ENCODE measurements at regions not wholly inside any gene's neighbourhood (a gene's known extent, or its start where the extent isn't known, plus 50 kb on each side); places are given as distances from the start of the nearest gene placed in this dataset.
"Not testable (repeated sequence)": the region's sequence is repeated elsewhere in the genome, so short reads cannot be mapped to it uniquely, and the experiment has no call there.

DNA sequence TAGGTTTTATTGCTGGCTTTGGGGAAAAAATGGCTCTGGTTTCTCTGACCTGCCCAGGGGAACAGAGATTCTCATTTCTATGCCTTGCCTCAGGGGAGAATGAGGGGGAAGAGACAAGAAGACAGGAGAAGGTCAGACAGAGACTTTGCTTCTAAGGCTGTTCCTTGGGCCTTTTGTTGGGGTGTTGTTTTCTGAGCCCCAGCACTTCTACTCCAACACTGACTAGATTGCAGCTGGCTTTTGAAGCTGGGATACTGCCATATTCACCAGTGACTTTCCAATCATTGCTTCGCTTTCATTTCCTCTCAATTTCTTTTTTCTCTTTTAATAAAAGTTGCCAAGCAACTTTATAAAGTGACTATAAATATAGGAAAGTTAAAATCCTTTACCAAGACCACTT lies 143.2 kb upstream of the ARHGEF26 start:
- DNase-seq (ENCODE audit: low read depth), result no peak

- no peak for DNase-seq (ENCODE audit: low read depth)
Measured at GRCh38 chr3:153979418-153980251, 141.6 kb upstream of the ARHGEF26 start.

DNA sequence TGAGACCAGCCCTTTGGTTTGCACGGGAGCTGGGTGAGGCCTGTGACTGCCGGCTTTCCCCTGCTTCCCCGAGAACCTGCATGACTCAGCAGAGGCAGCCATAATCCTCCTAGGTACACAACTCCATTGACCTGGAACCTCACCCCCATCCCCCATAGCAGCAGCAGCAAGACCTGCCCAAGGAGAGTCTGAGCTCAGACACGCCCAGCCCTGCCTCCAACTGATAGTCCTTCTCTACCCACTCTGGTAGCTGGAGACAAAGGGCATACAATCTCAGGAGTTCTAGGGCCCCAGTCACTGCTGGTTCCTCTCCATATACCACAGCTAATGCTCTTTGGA lies 141.0 kb upstream of the ARHGEF26 start:
- DNase-seq (ENCODE audit: low read depth), result no peak

- not testable (repeated sequence) for DNase-seq (ENCODE audit: low read depth)
Measured at GRCh38 chr3:153997364-153997763, 123.8 kb upstream of the ARHGEF26 start.

DNA sequence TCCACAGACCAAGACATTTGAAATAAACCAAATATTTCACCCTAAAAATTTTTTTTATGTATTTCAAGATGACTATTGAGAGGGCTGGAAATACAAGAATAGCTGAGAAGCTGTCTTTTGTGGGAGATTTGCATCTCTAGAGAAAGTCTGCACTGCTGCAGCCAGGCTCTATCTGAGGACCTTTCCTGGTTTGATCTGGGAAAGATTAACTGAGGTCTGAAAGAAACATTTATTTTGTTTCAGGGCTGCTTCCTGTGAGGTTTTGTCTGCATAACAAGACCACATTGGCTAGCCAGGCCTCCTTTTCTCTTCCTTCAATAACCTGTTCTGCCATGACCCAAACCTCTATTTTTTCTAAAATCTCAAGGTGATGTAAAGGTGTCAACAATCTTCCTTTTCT lies 117.5 kb upstream of the ARHGEF26 start:
- DNase-seq (ENCODE audit: low read depth), result no peak

DNA sequence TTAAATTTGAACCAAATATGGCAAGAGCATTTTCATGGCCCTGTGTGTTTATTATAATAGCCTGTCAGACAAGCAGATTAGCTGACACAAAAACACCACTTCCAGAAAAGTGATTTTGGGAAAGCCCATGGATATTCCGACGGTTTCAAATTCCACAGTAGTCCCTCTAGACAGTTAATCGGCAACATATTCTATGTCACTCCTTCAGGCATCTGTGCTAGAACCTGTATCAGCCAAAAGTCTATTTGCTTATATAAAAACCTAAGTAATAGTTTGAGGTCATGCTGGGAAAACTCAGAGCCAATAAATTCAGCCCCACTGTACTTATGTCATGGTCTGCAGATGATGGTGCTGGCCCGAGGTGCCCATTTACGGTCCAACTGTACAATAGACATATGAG lies 110.2 kb upstream of the ARHGEF26 start:
- no peak for DNase-seq (ENCODE audit: low read depth)

GRCh38 chr3:154013736-154014135 lies 107.5 kb upstream of the ARHGEF26 start:
- DNase-seq (ENCODE audit: low read depth), result no peak

DNA sequence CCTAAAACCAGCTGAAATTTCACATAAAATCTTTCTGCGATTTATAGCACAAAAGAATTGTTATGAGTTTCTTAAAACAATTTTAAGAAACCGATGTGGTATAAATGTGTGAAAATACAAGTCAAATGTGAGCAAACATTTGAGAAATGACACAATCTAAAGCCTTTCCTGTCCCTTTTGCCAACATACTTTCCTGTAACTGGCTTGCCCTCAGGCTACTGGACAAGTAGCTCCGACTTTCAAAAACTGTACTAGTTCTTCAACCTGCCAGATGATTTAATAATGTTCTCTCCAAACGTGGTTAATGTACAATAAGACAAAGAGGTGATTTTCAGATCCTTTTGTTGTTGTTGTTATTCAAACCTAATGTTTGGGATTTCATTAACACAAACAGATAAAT lies 105.9 kb upstream of the ARHGEF26 start:
- DNase-seq (ENCODE audit: low read depth), result no peak

DNA sequence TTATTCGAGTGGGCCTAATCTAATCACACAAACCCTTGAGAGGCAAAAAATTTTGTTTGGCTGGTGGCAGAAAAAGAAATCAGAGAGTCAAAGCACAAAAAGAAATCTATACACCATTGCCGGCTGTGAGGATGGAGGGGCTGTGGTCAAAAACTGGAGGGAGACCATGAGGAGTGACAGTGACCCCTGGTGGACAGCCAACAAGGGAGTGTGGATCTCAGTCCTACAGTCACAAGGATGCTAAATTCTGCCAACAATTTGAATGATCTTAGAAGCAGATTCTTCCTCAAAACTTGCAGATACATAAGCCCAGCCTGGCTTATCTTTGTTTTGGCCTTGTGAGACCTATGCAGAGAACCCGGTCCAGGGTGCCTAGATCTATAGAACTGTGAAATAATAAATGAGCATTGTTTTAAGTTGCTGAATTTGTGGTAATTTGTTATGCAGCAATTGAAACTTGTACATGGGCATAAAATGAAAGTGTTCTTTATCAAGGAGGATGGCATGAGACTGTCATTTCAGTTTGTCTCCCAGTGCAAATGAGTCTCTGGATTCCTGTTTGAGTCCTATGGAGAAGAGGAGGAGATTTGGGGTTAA lies 103.0 kb upstream of the ARHGEF26 start:
- DNase-seq (ENCODE audit: low read depth), result peak; percentile 5

GRCh38 chr3:154022606-154023005 lies 98.6 kb upstream of the ARHGEF26 start:
- DNase-seq (ENCODE audit: low read depth), result no peak

DNA sequence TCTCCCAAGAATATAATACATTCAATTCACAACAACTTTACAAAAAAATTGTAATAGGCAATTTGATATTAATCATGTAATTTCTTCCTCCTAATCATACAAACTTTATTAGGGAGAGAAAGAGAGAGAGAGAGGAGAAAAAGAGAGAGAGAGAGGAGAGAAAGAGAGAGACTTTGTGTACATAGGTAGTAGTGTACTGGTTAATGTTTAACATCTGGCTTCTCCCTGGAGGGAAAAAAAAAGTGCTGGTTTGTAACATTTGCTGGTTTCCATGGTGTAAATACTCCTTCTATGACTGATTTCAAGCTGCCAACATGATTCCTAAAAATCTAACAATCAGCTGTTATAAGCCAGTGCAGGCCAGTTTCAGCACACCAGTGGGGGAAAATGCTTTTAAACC lies 98.0 kb upstream of the ARHGEF26 start:
- no peak for DNase-seq (ENCODE audit: low read depth)

GRCh38 chr3:154025007-154025406 lies 96.2 kb upstream of the ARHGEF26 start:
- no peak for DNase-seq (ENCODE audit: low read depth)

DNA sequence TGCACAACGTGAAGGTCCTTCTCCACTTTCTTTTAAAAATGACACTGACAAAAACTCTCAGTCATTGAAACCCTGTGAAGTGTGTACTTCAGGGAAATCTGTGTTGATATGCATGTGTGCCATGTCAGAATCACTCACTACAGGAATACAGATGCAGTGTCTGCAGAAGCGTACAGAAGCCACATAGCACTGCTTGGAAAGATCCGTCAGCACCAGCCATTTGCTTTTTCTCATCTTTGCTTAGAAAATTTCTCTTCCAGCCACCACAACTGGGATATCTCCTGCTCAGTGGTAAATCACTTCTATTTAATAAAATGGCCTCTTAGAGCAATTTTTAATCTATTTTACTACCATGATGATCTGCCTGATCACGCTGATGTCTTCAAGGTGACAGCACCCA lies 91.3 kb upstream of the ARHGEF26 start:
- DNase-seq (ENCODE audit: low read depth), result no peak

GRCh38 chr3:154034797-154035330 lies 86.3 kb upstream of the ARHGEF26 start:
- no peak for DNase-seq (ENCODE audit: low read depth)

DNA sequence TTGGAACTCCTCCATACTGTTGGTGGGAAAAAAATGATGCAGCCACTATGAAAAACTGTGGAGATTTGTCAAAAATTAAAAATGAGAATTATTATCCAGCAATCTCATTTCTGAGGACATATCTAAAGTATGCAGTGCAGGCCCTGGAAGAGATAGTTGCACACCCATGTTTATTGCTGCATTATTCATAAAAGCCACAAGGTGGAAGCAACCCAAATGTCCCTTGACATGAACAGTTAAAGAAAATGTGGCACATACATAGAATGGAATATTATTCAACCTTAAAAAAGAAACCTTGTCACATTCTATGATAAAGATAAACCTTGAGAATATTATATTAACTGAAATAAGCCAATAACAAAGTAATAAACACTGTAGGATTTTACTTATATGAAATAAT lies 80.9 kb upstream of the ARHGEF26 start:
- DNase-seq (ENCODE audit: low read depth), result no peak

- no peak for DNase-seq (ENCODE audit: low read depth)
Measured at GRCh38 chr3:154044671-154045070, 76.5 kb upstream of the ARHGEF26 start.

- no peak for DNase-seq (ENCODE audit: low read depth)
Measured at GRCh38 chr3:154050216-154050615, 71.0 kb upstream of the ARHGEF26 start.

DNA sequence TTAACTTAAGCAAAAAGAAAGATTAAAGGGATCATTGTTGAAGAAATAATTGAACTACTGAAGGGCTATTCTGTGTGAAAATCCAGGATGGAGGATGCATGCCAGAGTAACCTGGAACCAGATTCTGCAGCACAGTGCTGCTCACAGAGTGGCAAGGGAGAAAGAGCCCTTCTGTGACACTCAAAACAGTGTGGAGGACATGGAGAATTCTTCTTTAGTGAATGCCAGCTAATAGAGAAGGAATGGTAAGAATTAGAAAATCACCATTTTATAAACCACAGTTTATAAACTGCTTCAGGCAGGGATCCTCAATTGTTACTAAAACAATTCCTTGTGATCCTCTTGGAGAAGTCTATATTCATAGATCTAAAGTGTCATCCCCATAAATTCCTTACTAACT lies 70.4 kb upstream of the ARHGEF26 start:
- DNase-seq (ENCODE audit: low read depth), result no peak

- DNase-seq (ENCODE audit: low read depth), result no peak
Measured at GRCh38 chr3:154059833-154060232, 61.4 kb upstream of the ARHGEF26 start.

DNA sequence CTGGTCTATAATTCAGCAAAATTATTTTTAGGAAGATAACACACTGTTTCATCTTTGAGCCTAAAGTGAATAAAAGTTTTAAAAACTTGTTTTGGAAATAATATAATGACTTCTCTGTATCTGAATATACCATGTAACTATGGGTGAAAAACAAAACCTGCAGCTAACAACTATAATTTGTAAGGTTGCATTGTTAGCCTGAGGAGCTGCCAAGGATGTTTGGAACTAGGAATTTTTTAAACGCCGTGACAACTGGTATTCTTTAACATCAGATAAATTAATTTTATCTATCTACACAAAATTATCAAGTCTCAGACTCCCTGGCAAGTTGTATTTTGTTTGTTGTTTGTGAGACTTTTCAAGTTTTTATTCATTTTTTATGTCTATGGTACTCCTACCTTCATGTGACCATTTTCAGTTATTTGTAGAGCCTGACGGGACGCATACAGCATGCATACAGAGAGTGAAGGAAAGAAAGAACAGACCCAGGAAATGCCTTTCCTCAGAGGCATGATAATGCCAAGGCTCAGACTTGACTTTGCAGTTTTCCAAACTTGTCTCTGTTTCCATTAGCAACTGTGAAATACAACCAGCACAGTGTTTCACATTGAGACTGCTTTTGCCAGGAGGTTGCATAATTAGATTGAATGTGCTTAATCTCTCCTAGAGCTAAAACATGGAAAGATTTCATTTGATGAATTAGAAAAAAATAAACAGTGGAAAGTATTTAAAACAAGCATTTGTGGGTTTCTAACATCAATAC lies 60.8 kb upstream of the ARHGEF26 start:
- no peak for DNase-seq (ENCODE audit: low read depth)

- no peak for DNase-seq (ENCODE audit: low read depth)
Measured at GRCh38 chr3:154061001-154061370, 60.2 kb upstream of the ARHGEF26 start.

- no peak for DNase-seq (ENCODE audit: low read depth)
Measured at GRCh38 chr3:154062513-154062912, 58.7 kb upstream of the ARHGEF26 start.

DNA sequence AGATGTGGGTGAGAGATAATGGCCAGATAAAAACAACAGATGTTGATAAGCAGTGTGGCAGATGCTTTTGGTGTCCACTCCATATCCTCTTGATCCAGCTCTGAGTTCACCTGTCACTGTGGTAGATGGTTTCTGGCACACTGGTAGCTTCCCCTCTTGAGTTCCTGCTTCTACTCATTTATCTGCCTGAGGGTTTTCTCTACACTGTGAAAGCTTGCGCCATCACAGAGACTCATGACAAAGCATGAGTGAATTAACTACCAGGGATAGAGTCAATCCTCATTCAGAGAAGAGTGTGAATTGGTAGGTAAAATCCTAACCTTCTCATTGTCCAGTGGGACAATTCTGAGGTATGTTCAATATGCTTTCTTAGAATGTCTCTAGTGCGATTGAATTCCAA lies 50.0 kb upstream of the ARHGEF26 start:
- DNase-seq (ENCODE audit: low read depth), result no peak
